SK-N-SH treated with all-trans-retinoic acid at 6 μM for 48 hours (cell line): ENCODE measurements at regions not wholly inside any gene's neighbourhood (a gene's known extent, or its start where the extent isn't known, plus 50 kb on each side); places are given as distances from the start of the nearest gene placed in this dataset.

Experiments
- ATAC-seq: fragments of 200-7000 bp; cut with Tn5 transposase; 3 replicates; pipeline ENCODE4 v1.9.1; 2020; ENCODE audit warnings: mild to moderate bottlenecking, moderate library complexity
- ARNTL ChIP-seq: fragments of 450-650 bp; formaldehyde crosslinking; IDR thresholded peaks from 2 replicates; pipeline ENCODE4 v1.5.0; 2020; ENCODE audit warnings: low read depth, mild to moderate bottlenecking, moderate library complexity, borderline replicate concordance
- BACH2 ChIP-seq: fragments of 250-450 bp; sonication (Bioruptor Pico); IDR thresholded peaks from 2 replicates; pipeline ENCODE4 v1.9.0; 2021; ENCODE audit warnings: mild to moderate bottlenecking, borderline replicate concordance
- CSDC2 ChIP-seq: fragments of 250-450 bp; sonication (Bioruptor Pico); IDR thresholded peaks from 2 replicates; pipeline ENCODE4 v1.5.0; 2020; ENCODE audit warnings: mild to moderate bottlenecking, moderate library complexity
- ESRRG ChIP-seq: fragments of 250-450 bp; sonication (Bioruptor Pico); IDR thresholded peaks from 2 replicates; pipeline ENCODE4 v1.6.1; 2021; ENCODE audit warnings: mild to moderate bottlenecking
- GLIS3 ChIP-seq: fragments of 250-450 bp; sonication (Bioruptor Pico); IDR thresholded peaks from 2 replicates; pipeline ENCODE4 v1.5.0; 2020; ENCODE audit warnings: mild to moderate bottlenecking, moderate library complexity
- ISL1 ChIP-seq: fragments of 250-450 bp; sonication (Bioruptor Pico); IDR thresholded peaks from 2 replicates; pipeline ENCODE4 v2.1.2; 2022; ENCODE audit warnings: mild to moderate bottlenecking, moderate library complexity
- OSR1 ChIP-seq: fragments of 250-450 bp; sonication (Bioruptor Pico); IDR thresholded peaks from 2 replicates; pipeline ENCODE4 v1.8.0; 2022; ENCODE audit warnings: moderate library complexity, mild to moderate bottlenecking, inconsistent platforms
- PPARA ChIP-seq: fragments of 250-450 bp; sonication (Bioruptor Pico); IDR thresholded peaks from 2 replicates; pipeline ENCODE4 v1.5.0; 2020; ENCODE audit warnings: mild to moderate bottlenecking, borderline replicate concordance
- RARB ChIP-seq: fragments of 250-450 bp; sonication (Bioruptor Pico); IDR thresholded peaks from 2 replicates; pipeline ENCODE4 v1.8.0; 2021; ENCODE audit warnings: mild to moderate bottlenecking, moderate library complexity
- SNAI2 ChIP-seq: fragments of 250-450 bp; sonication (Bioruptor Pico); IDR thresholded peaks from 2 replicates; pipeline ENCODE4 v1.5.0; 2020; ENCODE audit warnings: mild to moderate bottlenecking, moderate library complexity
- TCF4 ChIP-seq: fragments of 250-450 bp; sonication (Bioruptor Pico); IDR thresholded peaks from 2 replicates; pipeline ENCODE4 v1.8.0; 2021; ENCODE audit warnings: mild to moderate bottlenecking, moderate library complexity, borderline replicate concordance
- TOX ChIP-seq: fragments of 250-450 bp; sonication (Bioruptor Pico); IDR thresholded peaks from 2 replicates; pipeline ENCODE4 v1.8.0; 2021; ENCODE audit warnings: mild to moderate bottlenecking, moderate library complexity, borderline replicate concordance
- ZC3H10 ChIP-seq: fragments of 250-450 bp; sonication (Bioruptor Pico); IDR thresholded peaks from 2 replicates; pipeline ENCODE4 v1.5.1; 2021; ENCODE audit warnings: mild to moderate bottlenecking, moderate library complexity
- ZFP3 ChIP-seq: fragments of 250-450 bp; sonication (Bioruptor Pico); IDR thresholded peaks from 2 replicates; pipeline ENCODE4 v1.5.0; 2020; ENCODE audit warnings: mild to moderate bottlenecking, moderate library complexity
- ZFP30 ChIP-seq: fragments of 450-650 bp; formaldehyde crosslinking; IDR thresholded peaks from 2 replicates; pipeline ENCODE4 v1.5.0; 2022; ENCODE audit warnings: mild to moderate bottlenecking, moderate library complexity
- ZNF565 ChIP-seq: fragments of 450-650 bp; formaldehyde crosslinking; conservative IDR thresholded peaks from 2 replicates; pipeline ENCODE4 v1.5.0; 2020; ENCODE audit warnings: low read depth, mild to moderate bottlenecking, moderate library complexity
- ZNF70 ChIP-seq: fragments of 450-650 bp; formaldehyde crosslinking; IDR thresholded peaks from 2 replicates; pipeline ENCODE4 v1.5.0; 2020; ENCODE audit warnings: mild to moderate bottlenecking, moderate library complexity
- ZNF8 ChIP-seq: fragments of 450-650 bp; formaldehyde crosslinking; IDR thresholded peaks from 2 replicates; pipeline ENCODE4 v1.5.0; 2020; ENCODE audit warnings: mild to moderate bottlenecking, moderate library complexity
- TF ChIP-seq, protein P1 (sequence below): fragments of 250-450 bp; sonication (Bioruptor Pico); IDR thresholded peaks from 2 replicates; pipeline ENCODE4 v1.5.1; 2021; ENCODE audit warnings: mild to moderate bottlenecking, moderate library complexity
- TF ChIP-seq, protein P2 (sequence below): fragments of 250-450 bp; sonication (Bioruptor Pico); IDR thresholded peaks from 2 replicates; pipeline ENCODE4 v1.8.0; 2021; ENCODE audit warnings: low read depth, mild to moderate bottlenecking, moderate library complexity, borderline replicate concordance
- TF ChIP-seq, protein P3 (sequence below): fragments of 250-450 bp; sonication (Bioruptor Pico); IDR thresholded peaks from 2 replicates; pipeline ENCODE4 v1.5.0; 2020; ENCODE audit warnings: mild to moderate bottlenecking, moderate library complexity
- TF ChIP-seq, protein P4 (sequence below): fragments of 250-450 bp; sonication (Bioruptor Pico); IDR thresholded peaks from 2 replicates; pipeline ENCODE4 v1.5.1; 2020; ENCODE audit warnings: low read depth, mild to moderate bottlenecking, moderate library complexity

DNA sequence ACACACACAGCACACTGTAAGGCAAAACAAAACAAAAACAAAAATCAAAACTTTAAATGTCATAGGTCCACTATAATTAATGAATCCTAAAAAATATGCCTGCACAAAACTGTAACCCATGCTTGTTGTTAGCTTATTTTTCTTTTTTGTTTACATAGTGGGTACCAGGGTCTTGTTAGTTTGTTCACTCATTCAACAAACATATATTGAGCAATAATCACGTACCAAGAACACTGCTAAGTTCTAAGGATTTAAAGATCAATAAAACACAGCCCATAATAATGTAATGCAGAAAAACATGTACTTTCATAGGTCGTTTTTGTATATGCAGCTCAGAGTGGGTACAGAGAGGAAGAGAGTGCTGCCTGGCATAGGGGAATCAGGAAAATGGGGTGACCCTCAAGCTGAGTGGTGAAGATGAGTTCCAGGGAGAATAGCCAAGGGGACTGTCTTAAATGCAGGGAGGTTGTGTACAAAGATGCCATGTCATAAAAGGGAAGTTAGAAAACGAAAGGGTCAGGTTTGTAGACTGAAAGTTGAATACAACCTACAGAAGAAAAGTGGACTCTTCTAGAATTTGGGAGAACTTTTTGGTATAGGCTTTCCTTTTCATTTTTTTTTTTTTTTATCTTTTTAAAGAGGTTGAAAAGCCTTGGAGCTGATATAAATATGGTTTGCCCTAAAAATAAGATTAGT is 113.3 kb upstream of the TBX18 start:
- no peak for ATAC-seq
- TF ChIP-seq ZC3H10 (CRISPR knock-in tag): no peak
- no peak for TF ChIP-seq ZNF565
- TF ChIP-seq ZFP3 (CRISPR knock-in tag): no peak
- no peak for TF ChIP-seq ZFP30 (CRISPR knock-in tag)
- no peak for TF ChIP-seq RARB (CRISPR knock-in tag)
- TF ChIP-seq, protein P1, sequence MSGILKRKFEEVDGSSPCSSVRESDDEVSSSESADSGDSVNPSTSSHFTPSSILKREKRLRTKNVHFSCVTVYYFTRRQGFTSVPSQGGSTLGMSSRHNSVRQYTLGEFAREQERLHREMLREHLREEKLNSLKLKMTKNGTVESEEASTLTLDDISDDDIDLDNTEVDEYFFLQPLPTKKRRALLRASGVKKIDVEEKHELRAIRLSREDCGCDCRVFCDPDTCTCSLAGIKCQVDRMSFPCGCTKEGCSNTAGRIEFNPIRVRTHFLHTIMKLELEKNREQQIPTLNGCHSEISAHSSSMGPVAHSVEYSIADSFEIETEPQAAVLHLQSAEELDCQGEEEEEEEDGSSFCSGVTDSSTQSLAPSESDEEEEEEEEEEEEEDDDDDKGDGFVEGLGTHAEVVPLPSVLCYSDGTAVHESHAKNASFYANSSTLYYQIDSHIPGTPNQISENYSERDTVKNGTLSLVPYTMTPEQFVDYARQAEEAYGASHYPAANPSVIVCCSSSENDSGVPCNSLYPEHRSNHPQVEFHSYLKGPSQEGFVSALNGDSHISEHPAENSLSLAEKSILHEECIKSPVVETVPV (CRISPR knock-in tag): no peak
- no peak for TF ChIP-seq CSDC2 (CRISPR knock-in tag)
- TF ChIP-seq ISL1: no peak
- TF ChIP-seq, protein P2, sequence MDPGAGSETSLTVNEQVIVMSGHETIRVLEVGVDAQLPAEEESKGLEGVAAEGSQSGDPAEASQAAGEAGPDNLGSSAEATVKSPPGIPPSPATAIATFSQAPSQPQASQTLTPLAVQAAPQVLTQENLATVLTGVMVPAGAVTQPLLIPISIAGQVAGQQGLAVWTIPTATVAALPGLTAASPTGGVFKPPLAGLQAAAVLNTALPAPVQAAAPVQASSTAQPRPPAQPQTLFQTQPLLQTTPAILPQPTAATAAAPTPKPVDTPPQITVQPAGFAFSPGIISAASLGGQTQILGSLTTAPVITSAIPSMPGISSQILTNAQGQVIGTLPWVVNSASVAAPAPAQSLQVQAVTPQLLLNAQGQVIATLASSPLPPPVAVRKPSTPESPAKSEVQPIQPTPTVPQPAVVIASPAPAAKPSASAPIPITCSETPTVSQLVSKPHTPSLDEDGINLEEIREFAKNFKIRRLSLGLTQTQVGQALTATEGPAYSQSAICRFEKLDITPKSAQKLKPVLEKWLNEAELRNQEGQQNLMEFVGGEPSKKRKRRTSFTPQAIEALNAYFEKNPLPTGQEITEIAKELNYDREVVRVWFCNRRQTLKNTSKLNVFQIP (CRISPR knock-in tag): no peak
- TF ChIP-seq ZNF70 (CRISPR knock-in tag): no peak
- TF ChIP-seq PPARA (CRISPR knock-in tag): no peak
- no peak for TF ChIP-seq TOX (CRISPR knock-in tag)
- no peak for TF ChIP-seq TCF4 (CRISPR knock-in tag)
- TF ChIP-seq ZNF8: no peak
- TF ChIP-seq GLIS3 (CRISPR knock-in tag): no peak

DNA sequence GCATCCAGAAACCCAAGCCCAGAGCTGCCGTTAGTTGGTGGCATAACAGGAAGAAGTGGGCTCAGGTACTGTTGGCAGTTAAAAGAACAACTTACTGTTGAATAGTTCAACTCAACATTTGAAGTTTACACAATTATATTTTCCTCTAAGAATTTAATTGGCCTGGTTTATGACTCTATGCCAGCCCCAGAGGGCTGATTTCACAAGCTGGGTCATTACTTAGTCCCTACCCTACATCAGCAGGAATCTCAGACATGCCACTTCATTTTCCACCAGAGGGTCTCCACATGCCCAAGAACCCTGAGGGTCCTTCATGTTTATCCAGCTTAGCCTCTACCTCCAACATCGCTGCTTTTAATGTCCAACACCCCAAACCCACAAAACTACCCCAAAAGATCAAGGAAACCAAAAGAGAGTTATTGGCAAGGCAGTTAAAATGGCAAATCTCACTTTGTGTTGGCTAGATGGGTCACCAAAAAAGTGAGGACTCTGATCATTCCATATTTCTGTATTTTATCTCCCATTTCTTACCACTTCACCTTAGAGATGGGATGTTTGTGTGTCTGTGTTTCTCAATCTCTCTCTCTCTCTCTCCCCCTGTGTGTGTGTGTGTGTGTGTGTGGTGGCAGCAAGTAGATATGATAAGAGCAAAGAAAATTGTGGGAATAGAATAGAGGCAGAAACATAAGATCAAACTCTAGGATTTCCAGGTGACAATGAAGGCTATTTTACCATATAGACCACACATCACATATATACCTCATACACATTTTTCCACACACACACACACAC is 112.5 kb upstream of the TBX18 start:
- no peak for ATAC-seq
- TF ChIP-seq, protein P3, sequence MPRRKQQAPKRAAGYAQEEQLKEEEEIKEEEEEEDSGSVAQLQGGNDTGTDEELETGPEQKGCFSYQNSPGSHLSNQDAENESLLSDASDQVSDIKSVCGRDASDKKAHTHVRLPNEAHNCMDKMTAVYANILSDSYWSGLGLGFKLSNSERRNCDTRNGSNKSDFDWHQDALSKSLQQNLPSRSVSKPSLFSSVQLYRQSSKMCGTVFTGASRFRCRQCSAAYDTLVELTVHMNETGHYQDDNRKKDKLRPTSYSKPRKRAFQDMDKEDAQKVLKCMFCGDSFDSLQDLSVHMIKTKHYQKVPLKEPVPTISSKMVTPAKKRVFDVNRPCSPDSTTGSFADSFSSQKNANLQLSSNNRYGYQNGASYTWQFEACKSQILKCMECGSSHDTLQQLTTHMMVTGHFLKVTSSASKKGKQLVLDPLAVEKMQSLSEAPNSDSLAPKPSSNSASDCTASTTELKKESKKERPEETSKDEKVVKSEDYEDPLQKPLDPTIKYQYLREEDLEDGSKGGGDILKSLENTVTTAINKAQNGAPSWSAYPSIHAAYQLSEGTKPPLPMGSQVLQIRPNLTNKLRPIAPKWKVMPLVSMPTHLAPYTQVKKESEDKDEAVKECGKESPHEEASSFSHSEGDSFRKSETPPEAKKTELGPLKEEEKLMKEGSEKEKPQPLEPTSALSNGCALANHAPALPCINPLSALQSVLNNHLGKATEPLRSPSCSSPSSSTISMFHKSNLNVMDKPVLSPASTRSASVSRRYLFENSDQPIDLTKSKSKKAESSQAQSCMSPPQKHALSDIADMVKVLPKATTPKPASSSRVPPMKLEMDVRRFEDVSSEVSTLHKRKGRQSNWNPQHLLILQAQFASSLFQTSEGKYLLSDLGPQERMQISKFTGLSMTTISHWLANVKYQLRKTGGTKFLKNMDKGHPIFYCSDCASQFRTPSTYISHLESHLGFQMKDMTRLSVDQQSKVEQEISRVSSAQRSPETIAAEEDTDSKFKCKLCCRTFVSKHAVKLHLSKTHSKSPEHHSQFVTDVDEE (CRISPR knock-in tag): no peak
- TF ChIP-seq ZFP30 (CRISPR knock-in tag) (no peak), GLIS3 (CRISPR knock-in tag) (no peak), ISL1 (no peak), OSR1 (no peak), CSDC2 (CRISPR knock-in tag) (no peak), ZNF565 (no peak), ESRRG (CRISPR knock-in tag) (no peak), SNAI2 (CRISPR knock-in tag) (no peak), ARNTL (no peak), ZC3H10 (CRISPR knock-in tag) (no peak), BACH2 (CRISPR knock-in tag) (no peak)
- TF ChIP-seq, protein P4, sequence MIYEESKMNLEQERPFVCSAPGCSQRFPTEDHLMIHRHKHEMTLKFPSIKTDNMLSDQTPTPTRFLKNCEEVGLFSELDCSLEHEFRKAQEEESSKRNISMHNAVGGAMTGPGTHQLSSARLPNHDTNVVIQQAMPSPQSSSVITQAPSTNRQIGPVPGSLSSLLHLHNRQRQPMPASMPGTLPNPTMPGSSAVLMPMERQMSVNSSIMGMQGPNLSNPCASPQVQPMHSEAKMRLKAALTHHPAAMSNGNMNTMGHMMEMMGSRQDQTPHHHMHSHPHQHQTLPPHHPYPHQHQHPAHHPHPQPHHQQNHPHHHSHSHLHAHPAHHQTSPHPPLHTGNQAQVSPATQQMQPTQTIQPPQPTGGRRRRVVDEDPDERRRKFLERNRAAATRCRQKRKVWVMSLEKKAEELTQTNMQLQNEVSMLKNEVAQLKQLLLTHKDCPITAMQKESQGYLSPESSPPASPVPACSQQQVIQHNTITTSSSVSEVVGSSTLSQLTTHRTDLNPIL (CRISPR knock-in tag): no peak

DNA sequence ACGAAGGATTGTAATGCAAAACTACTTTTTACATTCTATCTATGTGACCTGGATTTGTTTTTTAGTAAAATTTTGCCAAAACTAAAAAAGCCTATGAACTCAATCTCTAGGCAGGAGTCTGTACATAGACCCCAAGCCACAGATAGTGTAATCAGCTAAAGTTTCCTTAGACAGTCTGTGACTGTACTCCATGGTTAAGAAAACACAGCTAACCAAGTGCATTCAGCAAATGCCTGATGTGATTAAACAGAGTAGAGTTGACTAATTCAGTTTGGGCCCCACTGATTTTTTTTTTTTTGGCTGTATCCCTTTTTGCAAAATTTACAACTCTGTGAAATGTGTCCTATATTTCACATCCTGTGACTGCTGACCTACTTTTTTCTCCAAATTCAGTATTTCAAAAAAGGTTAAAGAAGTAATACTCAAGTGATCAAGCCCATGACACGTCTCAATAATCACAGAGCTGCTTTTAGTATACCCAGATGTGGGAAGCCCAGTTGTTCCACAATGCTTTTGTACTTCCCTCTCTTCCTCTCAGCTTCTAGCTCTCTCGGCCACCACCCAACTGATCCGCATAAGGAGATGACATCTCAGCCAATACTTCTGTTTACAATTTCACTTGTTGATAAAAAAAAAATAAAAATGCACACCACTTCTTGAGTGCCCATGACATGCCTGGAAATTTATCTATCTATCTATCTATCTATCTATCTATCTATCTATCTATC is 108.8 kb upstream of the TBX18 start:
- no peak for TF ChIP-seq ARNTL
- no peak for TF ChIP-seq TCF4 (CRISPR knock-in tag)
- no peak for TF ChIP-seq OSR1
- TF ChIP-seq, protein P1 (CRISPR knock-in tag): no peak
- TF ChIP-seq RARB (CRISPR knock-in tag): no peak
- TF ChIP-seq ISL1: no peak
- no peak for TF ChIP-seq SNAI2 (CRISPR knock-in tag)
- TF ChIP-seq, protein P4 (CRISPR knock-in tag): no peak
- ATAC-seq: no peak
